Stimulated activated effector memory CD8-positive, alpha-beta T cell treated with anti-CD3 and anti-CD28 coated beads, Interleukin-12 subunit alpha, Interleukin-12 subunit beta, amount 100 ng/mL, for 72 hours (primary cell): ENCODE measurements at regions not wholly inside any gene's neighbourhood (a gene's known extent, or its start where the extent isn't known, plus 50 kb on each side); places are given as distances from the start of the nearest gene placed in this dataset.
"Not testable (repeated sequence)": the region's sequence is repeated elsewhere in the genome, so short reads cannot be mapped to it uniquely, and the experiment has no call there.

Experiments
- ATAC-seq: fragments of 150-1000 bp; cut with Tn5 transposase; 2 replicates; pipeline ENCODE4 v1.10.0; 2021
- DNase-seq, 2 donors: peaks; one replicate each; pipeline ENCODE4 v3.0.0; 2021 to 2022; ENCODE audit warnings: low spot score in 2 of 2
- H3K27ac Mint-ChIP-seq: one replicate; pipeline ENCODE4 v1.8.0; 2022; ENCODE audit warnings: mild to moderate bottlenecking, mixed read lengths
- H3K36me3 Mint-ChIP-seq: one replicate; pipeline ENCODE4 v1.8.0; 2022; ENCODE audit warnings: mild to moderate bottlenecking, mixed read lengths
- H3K4me1 Mint-ChIP-seq: one replicate; pipeline ENCODE4 v1.8.0; 2022; ENCODE audit warnings: mixed read lengths
- H3K4me3 Mint-ChIP-seq: one replicate; pipeline ENCODE4 v1.8.0; 2022; ENCODE audit warnings: mild to moderate bottlenecking, mixed read lengths
- H3K9me3 Mint-ChIP-seq: one replicate; pipeline ENCODE4 v1.8.0; 2022; ENCODE audit warnings: mixed read lengths

DNA sequence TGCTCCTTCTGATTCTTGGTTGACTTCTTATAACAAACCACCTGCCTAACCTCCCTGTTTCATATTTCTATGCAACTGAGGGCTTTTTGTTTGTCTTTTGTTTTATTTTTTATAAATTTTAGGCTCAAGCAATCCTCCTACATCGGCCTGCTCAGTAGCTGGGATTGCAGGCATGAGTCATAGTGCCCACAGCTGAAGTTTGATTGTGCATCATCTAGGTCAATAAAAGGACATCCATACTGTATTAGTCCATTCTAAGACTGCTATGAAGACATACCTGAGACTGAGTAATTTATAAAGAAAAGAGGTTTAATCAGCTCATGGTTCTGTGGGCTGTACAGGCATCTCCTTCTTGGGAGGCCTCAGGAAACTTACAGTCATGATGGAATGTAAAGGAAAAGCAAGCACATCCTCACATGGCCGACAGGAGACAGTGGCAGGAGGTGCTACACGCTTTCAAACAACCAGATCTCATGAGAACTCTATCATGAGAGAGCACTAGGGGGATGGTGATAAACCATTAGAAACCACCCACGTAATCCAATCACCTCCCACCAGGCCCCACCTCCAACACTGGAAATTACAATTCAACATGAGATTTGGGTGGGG is 285.0 kb downstream of the SIPA1L2 start:
- no peak for ATAC-seq
- no peaks in the 10 kb centered on the region for H3K36me3 Mint-ChIP-seq
- no peaks in the 10 kb centered on the region for H3K4me1 Mint-ChIP-seq
- no peak overlapping the region for H3K4me3 Mint-ChIP-seq
- DNase-seq: no peak
- H3K9me3 Mint-ChIP-seq: peaks cover 10% of the 10 kb centered on the region
- H3K27ac Mint-ChIP-seq: no peak overlapping the region

DNA sequence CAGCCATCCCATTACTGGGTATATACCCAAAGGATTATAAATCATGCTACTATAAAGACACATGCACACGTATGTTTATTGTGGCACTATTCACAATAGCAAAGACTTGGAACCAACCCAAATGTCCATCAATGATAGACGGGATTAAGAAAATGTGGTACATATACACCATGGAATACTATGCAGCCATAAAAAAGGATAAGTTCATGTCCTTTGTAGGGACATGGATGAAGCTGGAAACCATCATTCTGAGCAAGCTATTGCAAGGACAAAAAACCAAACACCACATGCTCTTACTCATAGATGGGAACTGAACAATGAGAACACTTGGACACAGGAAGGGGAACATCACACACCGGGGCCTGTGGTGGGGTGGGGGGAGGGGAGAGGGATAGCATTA is 285.7 kb downstream of the SIPA1L2 start:
- ATAC-seq, H3K4me1 Mint-ChIP-seq, H3K9me3 Mint-ChIP-seq, H3K27ac Mint-ChIP-seq, H3K36me3 Mint-ChIP-seq, H3K4me3 Mint-ChIP-seq, DNase-seq: not testable (repeated sequence)

DNA sequence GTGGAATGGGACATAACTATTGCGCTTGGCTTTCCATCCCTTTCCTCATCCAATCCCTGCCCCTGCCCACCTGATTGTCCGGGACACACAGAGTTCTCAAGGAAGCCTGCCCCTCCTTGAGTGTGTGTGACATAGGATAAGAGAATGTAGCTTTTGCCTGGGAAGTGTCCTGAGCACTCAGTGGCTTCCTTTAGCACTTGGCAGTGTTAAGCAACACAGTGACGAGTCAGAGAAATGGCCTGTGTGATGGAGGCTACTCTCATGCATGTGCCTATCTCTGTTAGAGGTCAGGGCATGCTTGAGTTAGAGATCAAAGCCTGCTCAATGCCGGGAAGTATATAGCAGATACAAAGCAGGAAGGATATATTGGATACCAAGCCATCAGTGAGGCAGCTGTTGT is 289.5 kb downstream of the SIPA1L2 start:
- no peak for DNase-seq
- no peak overlapping the region for H3K27ac Mint-ChIP-seq
- no peak overlapping the region for H3K4me3 Mint-ChIP-seq
- H3K9me3 Mint-ChIP-seq: peaks cover 5% of the 10 kb centered on the region
- ATAC-seq: no peak
- H3K36me3 Mint-ChIP-seq: no peaks in the 10 kb centered on the region
- peaks cover 5% of the 10 kb centered on the region for H3K4me1 Mint-ChIP-seq

DNA sequence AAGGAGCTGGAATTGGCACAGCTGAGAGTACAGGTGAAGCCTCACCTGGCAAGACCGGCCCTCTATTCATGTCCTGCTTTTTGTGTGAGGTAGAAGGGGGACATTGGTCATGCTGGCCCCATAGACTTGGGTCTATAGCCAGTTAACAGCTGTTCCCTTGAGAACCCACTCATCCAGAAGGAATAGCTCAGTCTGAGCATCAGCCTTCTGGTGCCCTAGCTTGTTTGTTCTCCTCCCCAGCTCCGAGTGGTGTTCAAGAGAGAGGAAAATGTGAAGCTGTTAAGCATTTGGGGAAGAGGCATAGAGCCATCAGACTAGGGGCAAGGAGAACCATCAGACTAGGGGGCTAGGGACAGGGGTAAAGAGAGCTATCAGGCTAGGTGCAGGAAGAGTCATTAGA is 290.9 kb downstream of the SIPA1L2 start:
- DNase-seq: no peak

DNA sequence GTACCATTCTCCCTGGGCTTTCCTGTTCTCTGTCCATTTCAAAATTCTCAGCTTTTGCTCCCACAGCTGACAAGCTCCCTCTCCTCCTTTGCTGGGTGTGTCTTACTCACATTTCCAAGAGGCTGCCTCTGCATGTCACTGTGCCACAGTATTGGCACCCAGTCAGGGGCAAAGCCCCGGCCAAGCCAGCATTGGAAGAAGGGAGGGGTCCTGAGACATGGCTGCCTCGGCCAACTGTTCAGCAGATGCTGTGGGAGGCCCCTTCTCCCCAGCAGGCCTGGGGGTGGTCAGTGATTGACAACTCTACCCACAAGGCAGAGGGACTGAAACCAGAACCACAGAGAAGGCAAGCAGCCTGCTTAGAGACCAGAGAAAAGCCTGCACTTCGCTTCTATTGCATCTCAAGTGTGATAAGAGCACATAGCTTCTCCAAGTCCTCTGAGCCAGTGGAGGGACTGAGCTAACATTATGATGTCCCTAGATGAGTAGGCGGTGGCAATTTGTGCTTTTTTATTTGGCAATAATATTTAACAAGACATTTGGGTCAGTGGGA is 294.1 kb downstream of the SIPA1L2 start:
- DNase-seq: no peak
- Mint-ChIP-seq H3K27ac (peak overlapping the region; percentile 33), H3K36me3 (no peaks in the 10 kb centered on the region), H3K4me3 (no peak overlapping the region), H3K9me3 (no peaks in the 10 kb centered on the region), H3K4me1 (peaks cover 15% of the 10 kb centered on the region)
- ATAC-seq: no peak

More for the DNA sequence above, 290.9 kb downstream of the SIPA1L2 start:
- H3K4me1 Mint-ChIP-seq: peaks cover 15% of the 10 kb centered on the region
- H3K36me3 Mint-ChIP-seq: no peaks in the 10 kb centered on the region
- H3K27ac Mint-ChIP-seq: no peak overlapping the region
- no peak overlapping the region for H3K4me3 Mint-ChIP-seq
- no peak for ATAC-seq
- no peaks in the 10 kb centered on the region for H3K9me3 Mint-ChIP-seq

DNA sequence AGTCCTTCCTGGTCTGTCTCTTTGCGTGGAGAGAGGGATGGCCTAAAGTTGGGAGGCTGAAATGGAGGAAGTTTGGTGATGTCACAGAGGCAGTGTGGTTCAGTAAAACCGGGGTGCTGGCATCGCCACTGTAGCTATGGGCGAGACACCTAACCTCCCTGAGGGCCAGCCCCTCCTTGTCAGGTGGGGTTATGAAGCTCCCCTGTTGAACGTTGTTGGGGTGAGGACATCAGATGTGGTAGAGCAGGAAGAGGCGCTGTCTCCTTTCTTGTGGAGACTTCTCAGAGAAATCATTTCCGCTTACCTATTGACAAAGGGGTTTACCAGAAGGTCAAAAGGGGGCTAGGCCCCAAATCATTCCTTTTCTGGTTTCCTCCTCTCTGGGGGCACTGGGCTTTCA is 294.7 kb downstream of the SIPA1L2 start:
- ATAC-seq (peak; percentile 45), DNase-seq (no peak)
- no peaks in the 10 kb centered on the region for H3K36me3 Mint-ChIP-seq
- no peaks in the 10 kb centered on the region for H3K9me3 Mint-ChIP-seq
- no peak overlapping the region for H3K4me3 Mint-ChIP-seq
- H3K4me1 Mint-ChIP-seq: peaks cover 15% of the 10 kb centered on the region
- peak overlapping the region; percentile 33 for H3K27ac Mint-ChIP-seq

DNA sequence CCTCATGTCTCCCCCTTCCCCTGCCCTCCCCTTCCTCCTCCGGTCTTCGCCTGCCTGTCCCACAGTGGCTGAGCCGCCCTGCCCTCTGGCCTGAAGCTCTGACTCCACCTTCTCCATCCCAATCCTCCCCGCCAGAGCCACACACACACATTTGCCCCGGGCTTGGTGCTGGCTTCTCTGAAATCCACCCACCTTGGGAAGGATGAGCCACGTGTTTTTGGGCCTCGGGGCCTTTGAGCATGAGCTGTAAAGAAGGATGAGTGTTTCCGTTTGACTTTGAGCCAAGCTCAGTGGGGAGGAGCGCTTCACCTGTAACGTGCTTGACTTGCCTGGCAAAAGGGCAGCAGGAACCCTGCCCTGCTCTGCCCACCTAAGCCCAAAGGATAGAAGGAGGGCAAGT is 295.1 kb downstream of the SIPA1L2 start:
- Mint-ChIP-seq H3K4me3 (no peak overlapping the region), H3K36me3 (no peaks in the 10 kb centered on the region), H3K27ac (peak overlapping the region; percentile 33), H3K9me3 (no peaks in the 10 kb centered on the region), H3K4me1 (peaks cover 15% of the 10 kb centered on the region)
- no peak for DNase-seq
- no peak for ATAC-seq

DNA sequence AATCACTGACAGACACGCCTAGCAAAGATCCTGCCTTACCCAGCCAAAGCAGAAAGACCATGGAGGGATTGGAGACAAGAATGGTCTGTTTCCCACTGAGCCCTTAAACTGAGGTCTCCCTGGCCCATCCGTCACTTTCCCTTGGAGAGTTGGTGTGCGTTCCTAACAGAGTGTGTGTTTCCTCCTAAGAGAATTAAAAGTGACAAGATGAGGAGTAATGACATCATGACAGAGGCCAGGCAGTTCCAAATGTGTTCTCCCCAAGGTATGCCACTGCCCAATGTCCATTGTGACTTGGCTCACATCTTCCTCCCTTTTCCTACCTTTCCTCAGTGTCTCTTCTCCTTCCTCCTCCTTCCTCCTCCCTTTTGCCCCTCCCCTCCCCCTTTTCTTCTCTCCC is 295.7 kb downstream of the SIPA1L2 start:
- no peak for DNase-seq
- Mint-ChIP-seq H3K36me3 (no peaks in the 10 kb centered on the region), H3K4me1 (peaks cover 15% of the 10 kb centered on the region), H3K4me3 (no peak overlapping the region), H3K9me3 (no peaks in the 10 kb centered on the region), H3K27ac (peak overlapping the region; percentile 33)
- ATAC-seq: no peak

DNA sequence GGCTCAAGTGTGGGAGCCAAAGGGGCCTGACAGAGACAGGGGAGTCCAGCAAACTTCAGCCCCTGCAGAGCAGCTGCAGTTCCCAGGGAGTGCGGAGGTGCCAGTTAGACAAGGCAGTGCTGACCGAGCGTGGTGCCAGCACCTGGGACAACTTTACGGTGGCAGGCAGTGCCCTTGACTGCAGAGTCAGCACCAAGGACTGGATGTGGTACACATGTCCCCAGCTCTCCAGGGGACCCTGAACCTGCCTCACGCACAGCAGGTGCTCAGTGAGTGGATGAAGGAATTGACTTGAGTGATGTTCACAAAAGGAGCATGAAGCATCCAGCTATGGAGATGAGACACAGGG is 296.5 kb downstream of the SIPA1L2 start:
- Mint-ChIP-seq H3K4me3 (no peak overlapping the region), H3K27ac (no peak overlapping the region), H3K4me1 (peaks cover 15% of the 10 kb centered on the region), H3K36me3 (no peaks in the 10 kb centered on the region), H3K9me3 (no peaks in the 10 kb centered on the region)
- ATAC-seq (no peak), DNase-seq (no peak)

DNA sequence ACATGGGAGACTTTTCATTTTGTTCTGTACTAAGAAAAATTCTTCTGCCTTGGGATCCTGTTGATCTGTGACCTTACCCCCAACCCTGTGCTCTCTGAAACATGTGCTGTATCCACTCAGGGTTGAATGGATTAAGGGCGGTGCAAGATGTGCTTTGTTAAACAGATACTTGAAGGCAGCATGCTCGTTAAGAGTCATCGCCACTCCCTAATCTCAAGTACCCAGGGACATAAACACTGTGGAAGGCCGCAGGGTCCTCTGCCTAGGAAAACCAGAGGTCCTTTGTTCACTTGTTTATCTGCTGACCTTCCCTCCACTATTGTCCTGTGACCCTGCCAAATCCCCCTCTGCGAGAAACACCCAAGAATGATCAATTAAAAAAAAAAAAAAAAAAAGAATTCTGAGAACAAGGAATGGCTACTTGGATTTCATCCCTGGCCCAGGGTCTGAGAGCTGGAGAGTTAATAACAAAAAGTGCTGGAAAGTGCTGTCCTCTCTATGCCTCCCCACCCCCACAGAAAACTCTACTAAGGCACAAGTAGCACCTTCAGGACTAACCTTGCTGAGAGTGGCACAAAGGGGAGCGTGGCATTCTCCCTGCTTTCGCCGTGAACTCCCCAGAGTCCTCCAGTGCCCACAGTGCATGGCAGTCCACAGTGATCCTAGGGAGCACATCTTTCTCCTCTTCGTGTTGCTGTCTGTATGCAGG is 297.1 kb downstream of the SIPA1L2 start:
- H3K9me3 Mint-ChIP-seq, H3K4me3 Mint-ChIP-seq, H3K27ac Mint-ChIP-seq, ATAC-seq, DNase-seq, H3K36me3 Mint-ChIP-seq: not testable (repeated sequence)
- H3K4me1 Mint-ChIP-seq: peaks cover 15% of the 10 kb centered on the region

DNA sequence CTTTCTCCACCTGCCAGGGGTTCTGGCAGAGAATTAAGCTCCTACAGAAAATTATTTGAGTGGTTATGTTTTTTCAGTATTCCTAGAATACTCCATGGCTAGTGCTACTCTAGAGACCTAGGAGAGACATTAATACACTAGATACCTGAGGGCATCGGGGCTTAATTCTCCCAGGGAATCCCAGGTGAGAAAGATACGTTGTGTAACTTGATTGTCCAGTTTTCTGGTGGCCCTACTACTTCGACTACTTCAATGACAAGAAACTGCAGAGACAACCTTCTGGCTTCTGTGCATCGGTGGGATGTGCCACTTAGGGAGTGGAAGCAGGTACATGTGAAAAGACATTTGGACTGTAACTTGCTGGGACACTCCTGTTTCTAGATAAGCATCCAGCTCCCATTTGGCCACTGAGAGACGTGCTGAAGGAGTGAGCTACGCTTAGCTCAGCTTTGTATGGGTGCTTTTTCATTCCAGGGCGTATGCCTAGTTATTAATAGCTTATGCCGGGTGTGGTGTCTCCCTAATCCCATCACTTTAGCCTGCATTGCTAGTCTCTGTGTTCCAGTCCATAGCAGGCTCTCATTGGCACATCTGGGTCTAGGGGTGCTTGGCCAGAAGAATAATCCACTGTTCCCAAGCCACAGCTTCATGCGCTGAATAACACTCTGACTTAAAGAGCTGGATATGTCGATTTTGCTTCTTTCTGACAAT is 300.7 kb downstream of the SIPA1L2 start:
- DNase-seq: no peak
- Mint-ChIP-seq H3K36me3 (no peaks in the 10 kb centered on the region), H3K27ac (no peak overlapping the region), H3K9me3 (no peaks in the 10 kb centered on the region), H3K4me3 (no peak overlapping the region), H3K4me1 (no peaks in the 10 kb centered on the region)
- ATAC-seq: no peak

DNA sequence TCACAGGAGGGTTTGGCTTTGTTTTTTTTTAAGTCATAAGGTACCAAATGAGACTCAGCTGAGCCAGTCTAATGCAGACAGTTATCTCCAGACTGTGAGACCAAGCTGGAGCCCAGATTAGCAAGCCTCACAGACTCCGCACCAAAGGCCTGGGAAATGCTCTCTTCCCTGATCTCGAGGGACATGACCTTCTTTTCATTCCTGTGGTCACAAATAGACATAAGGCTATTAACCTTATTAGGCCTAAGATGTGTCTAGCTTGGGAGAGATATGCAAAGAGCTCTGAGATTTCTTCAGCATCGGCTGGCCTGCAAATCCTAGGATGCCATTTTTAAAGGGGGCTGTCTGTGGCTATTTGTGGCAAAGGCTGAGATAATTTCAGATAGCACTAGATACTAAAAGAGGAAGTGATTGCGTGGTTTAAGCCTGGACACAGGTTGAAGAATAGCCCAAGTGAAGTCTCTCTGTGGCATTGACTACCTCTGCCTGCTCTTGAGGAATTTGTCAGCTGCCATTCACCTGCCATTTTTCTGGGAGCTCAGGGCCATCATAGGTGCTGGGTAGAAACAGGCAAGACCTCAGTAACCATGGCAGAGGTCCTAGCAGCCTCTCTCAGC is 301.3 kb downstream of the SIPA1L2 start:
- DNase-seq (no peak), ATAC-seq (no peak)
- Mint-ChIP-seq H3K27ac (no peak overlapping the region), H3K4me3 (no peak overlapping the region), H3K9me3 (no peaks in the 10 kb centered on the region), H3K36me3 (no peaks in the 10 kb centered on the region), H3K4me1 (no peaks in the 10 kb centered on the region)

DNA sequence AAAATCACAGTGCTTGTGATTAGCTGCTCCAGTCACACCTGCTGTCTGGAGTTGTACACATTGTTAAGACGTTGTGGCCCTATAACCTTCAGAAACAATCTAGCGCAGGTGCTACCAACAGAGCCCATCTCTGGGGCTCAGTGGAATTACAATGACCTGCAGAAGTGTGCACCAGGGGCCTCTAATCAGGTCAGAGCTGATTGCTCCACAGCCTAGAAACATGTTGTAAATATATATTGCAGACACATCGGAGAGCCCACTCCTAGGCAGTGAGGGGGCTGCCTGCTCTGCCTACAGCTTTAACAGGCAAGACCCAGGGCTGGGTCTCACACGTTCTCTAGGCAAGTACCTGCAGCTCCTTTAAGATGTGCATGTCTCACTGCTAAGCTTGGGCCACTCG is 302.0 kb downstream of the SIPA1L2 start:
- Mint-ChIP-seq H3K27ac (no peak overlapping the region), H3K36me3 (no peaks in the 10 kb centered on the region), H3K4me1 (no peaks in the 10 kb centered on the region), H3K4me3 (no peak overlapping the region), H3K9me3 (no peaks in the 10 kb centered on the region)
- DNase-seq (no peak), ATAC-seq (no peak)

DNA sequence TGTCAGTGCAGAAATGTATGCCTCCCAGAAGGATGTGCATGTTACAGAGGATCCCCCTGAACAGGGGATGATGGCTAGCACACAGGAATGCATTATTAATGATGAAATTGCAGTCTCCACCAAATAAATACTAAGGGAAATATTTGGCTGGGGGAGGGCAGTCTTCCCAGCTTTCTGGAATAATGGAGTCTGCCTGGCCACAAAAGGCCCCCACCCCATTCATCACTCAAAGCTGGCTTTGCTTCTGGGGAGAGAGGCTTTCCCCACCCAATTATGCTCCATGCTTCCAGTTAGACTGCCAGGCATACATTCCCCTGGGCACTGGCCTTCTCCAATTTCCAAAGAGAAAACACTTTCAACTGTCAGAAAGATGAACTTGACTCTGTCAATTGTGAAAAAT is 302.7 kb downstream of the SIPA1L2 start:
- DNase-seq: no peak

DNA sequence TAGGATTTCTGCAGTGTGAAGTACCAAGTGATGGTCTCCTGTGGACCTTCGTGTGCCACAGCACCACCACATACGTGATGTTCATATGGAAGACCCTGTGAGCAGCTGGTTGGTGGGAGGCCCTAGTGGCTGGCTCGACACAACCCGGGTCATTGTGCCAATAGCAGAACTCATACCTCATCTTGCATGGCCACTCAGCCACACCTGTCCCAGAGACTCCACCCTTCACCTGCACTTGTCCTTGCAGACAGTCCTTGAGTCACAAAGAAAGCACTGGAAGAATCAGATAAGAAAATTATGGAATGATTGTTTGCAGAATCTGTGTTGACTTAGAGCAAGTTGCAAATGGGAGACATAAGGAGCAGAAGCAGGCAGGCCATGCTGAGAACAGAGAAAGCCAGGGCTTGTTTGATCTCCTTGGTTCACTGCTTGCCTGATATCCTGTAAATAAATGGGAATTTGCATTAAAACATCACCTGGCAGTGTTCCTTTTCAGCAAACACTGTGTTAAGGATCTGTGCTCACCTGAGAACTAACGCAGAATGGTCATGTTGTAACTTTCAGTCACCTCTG is 307.7 kb downstream of the SIPA1L2 start:
- Mint-ChIP-seq H3K4me1 (no peaks in the 10 kb centered on the region), H3K4me3 (no peak overlapping the region), H3K9me3 (peaks cover 2% of the 10 kb centered on the region), H3K27ac (no peak overlapping the region), H3K36me3 (no peaks in the 10 kb centered on the region)
- ATAC-seq: no peak
- DNase-seq: no peak

More for the DNA sequence above, 302.7 kb downstream of the SIPA1L2 start:
- Mint-ChIP-seq H3K36me3 (no peaks in the 10 kb centered on the region), H3K9me3 (no peaks in the 10 kb centered on the region), H3K4me3 (no peak overlapping the region), H3K4me1 (no peaks in the 10 kb centered on the region), H3K27ac (no peak overlapping the region)
- ATAC-seq: no peak
